CD4-positive, CD25-positive, alpha-beta regulatory T cell (primary cell): ENCODE measurements at regions not wholly inside any gene's neighbourhood (a gene's known extent, or its start where the extent isn't known, plus 50 kb on each side); places are given as distances from the start of the nearest gene placed in this dataset.

Experiments
- ATAC-seq, 2 donors: fragments of 150-1000 bp; cut with Tn5 transposase; one replicate each; pipeline ENCODE4 v1.10.0; 2021; ENCODE audit warnings: low read depth in 2 of 2, moderate number of reproducible peaks in 2 of 2, moderate library complexity in 1 of 2
- DNase-seq, 3 donors: peaks; one replicate each; pipeline versions ENCODE4 v3.0.0 to v3.0.0-alpha.2; 2012 to 2022; ENCODE audit warnings: mixed read lengths in 1 of 3
- H3K27ac ChIP-seq: one replicate; pipeline ENCODE4 v1.7.0; 2013; ENCODE audit warnings: mild to moderate bottlenecking, low read length; ENCODE audit not compliant: insufficient read depth, poor library complexity, severe bottlenecking
- H3K27me3 ChIP-seq: one replicate; pipeline ENCODE4 v1.7.0; 2013; ENCODE audit warnings: low read length; ENCODE audit not compliant: control insufficient read depth, insufficient read depth
- H3K36me3 ChIP-seq: one replicate; pipeline ENCODE4 v1.7.0; 2013; ENCODE audit warnings: mild to moderate bottlenecking, low read length, moderate library complexity; ENCODE audit not compliant: control insufficient read depth, insufficient read depth
- H3K4me1 ChIP-seq: 2 replicates; pipeline ENCODE4 v1.7.0; 2013; ENCODE audit warnings: mild to moderate bottlenecking, low read length; ENCODE audit not compliant: insufficient read depth, control insufficient read depth, poor library complexity, severe bottlenecking
- H3K4me3 ChIP-seq: one replicate; pipeline ENCODE4 v1.7.0; 2013; ENCODE audit warnings: low read depth, mild to moderate bottlenecking, low read length, moderate library complexity
- H3K9me3 ChIP-seq, 2 experiments: 1 replicate in 1 of 2; 2 replicates in 1 of 2; pipeline ENCODE4 v1.7.0; 2013; ENCODE audit warnings: low read length in 2 of 2, mild to moderate bottlenecking in 1 of 2, moderate library complexity in 1 of 2; ENCODE audit not compliant: control insufficient read depth in 2 of 2
- H3K27ac Mint-ChIP-seq, 3 donors: one replicate each; pipeline ENCODE4 v1.8.0; 2020 to 2022; ENCODE audit warnings: mild to moderate bottlenecking in 3 of 3, mixed read lengths in 3 of 3, moderate library complexity in 2 of 3
- H3K27me3 Mint-ChIP-seq: one replicate; pipeline ENCODE4 v1.8.0; 2022; ENCODE audit warnings: mild to moderate bottlenecking, mixed read lengths
- H3K36me3 Mint-ChIP-seq: one replicate; pipeline ENCODE4 v1.8.0; 2020; ENCODE audit warnings: mixed read lengths
- H3K4me1 Mint-ChIP-seq, 4 donors: one replicate each; pipeline ENCODE4 v1.8.0; 2020 to 2022; ENCODE audit warnings: mixed read lengths in 4 of 4, mild to moderate bottlenecking in 1 of 4
- H3K4me3 Mint-ChIP-seq, 4 donors: one replicate each; pipeline ENCODE4 v1.8.0; 2020 to 2022; ENCODE audit warnings: mild to moderate bottlenecking in 4 of 4, mixed read lengths in 4 of 4, moderate library complexity in 3 of 4
- H3K9me3 Mint-ChIP-seq, 7 donors: one replicate each; pipeline ENCODE4 v1.8.0; 2020 to 2022; ENCODE audit warnings: mixed read lengths in 7 of 7, mild to moderate bottlenecking in 3 of 7, moderate library complexity in 2 of 7

DNA sequence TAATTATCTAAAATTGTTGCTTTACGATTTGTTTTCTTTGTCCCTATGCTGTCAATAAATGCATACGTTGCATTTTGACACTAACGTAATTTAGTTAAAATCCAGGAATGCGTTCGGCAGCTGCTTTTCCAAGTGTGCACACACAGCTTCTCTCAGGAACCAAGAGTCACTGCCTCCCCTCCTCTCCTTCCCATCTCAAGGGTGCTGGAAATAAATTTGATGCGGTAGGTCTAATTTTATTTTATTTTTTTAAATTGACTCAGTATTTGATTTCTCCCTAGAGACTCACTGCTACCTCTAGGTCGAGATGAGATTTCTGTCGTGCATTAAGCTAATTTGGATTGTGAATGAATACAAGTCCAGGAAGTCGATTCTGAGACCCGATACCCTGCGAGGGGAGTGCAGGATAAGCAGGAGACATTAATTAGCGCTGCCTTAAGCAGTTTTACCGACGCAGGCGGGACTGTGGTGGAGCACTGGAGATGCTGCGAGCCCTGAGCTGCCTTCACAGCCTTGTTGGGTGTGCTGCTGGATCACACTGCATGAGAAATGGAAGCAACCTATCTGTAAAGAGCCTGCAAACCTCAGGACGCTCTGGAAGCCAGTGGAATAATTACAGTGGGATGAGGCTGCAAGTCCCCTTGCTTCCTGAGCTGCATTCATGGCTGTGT lies 381.2 kb downstream of the C6orf118 start:
- H3K4me3 ChIP-seq, result no peak overlapping the region
- no peaks in the 10 kb centered on the region for H3K9me3 Mint-ChIP-seq
- H3K27me3 Mint-ChIP-seq, result no peaks in the 10 kb centered on the region
- H3K27me3 ChIP-seq, result no peaks in the 10 kb centered on the region
- H3K27ac Mint-ChIP-seq, result no peak overlapping the region
- no peaks in the 10 kb centered on the region for H3K4me1 ChIP-seq
- no peak for DNase-seq
- no peak for ATAC-seq
- H3K9me3 ChIP-seq, result no peaks in the 10 kb centered on the region
- no peak overlapping the region for H3K4me3 Mint-ChIP-seq
- H3K4me1 Mint-ChIP-seq, result no peaks in the 10 kb centered on the region
- no peaks in the 10 kb centered on the region for H3K36me3 ChIP-seq
- H3K36me3 Mint-ChIP-seq, result no peaks in the 10 kb centered on the region
- H3K27ac ChIP-seq, result no peak overlapping the region

GRCh38 chr6:164927288-164928056 lies 381.9 kb downstream of the C6orf118 start:
- Histone ChIP-seq H3K27me3 (no peaks in the 10 kb centered on the region), H3K4me1 (no peaks in the 10 kb centered on the region), H3K36me3 (no peaks in the 10 kb centered on the region), H3K4me3 (no peak overlapping the region), H3K27ac (no peak overlapping the region), H3K9me3 (no peaks in the 10 kb centered on the region)
- DNase-seq, result peak; percentile 10 to 45 (median 31)
- no peak overlapping the region for H3K4me3 Mint-ChIP-seq
- H3K9me3 Mint-ChIP-seq, result no peaks in the 10 kb centered on the region
- peak; percentile 39 to 64 for ATAC-seq
- no peak overlapping the region for H3K27ac Mint-ChIP-seq
- H3K27me3 Mint-ChIP-seq, result no peaks in the 10 kb centered on the region
- no peaks in the 10 kb centered on the region for H3K36me3 Mint-ChIP-seq
- no peaks in the 10 kb centered on the region for H3K4me1 Mint-ChIP-seq

DNA sequence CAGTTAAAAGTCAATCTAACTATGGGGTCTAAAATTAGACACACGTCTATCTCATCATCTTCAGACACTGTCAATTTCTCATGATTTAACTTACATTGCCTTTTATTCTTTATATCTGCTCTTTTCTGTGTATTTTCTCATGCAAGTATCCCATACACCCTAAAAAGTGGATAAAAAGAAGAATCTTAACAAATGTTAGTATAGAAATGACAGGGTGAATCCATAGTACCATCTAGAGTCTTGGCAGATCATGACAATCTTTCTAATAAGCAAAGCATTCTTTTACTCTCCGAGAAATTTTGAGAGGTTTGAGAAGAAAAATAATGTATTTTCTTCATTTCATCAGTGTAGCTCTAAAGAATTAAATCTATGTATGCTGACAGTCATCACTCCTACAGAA lies 382.7 kb downstream of the C6orf118 start:
- Histone ChIP-seq H3K9me3 (no peaks in the 10 kb centered on the region), H3K36me3 (no peaks in the 10 kb centered on the region), H3K4me3 (no peak overlapping the region), H3K27ac (no peak overlapping the region), H3K27me3 (no peaks in the 10 kb centered on the region), H3K4me1 (no peaks in the 10 kb centered on the region)
- Mint-ChIP-seq H3K27me3 (no peaks in the 10 kb centered on the region), H3K36me3 (no peaks in the 10 kb centered on the region), H3K4me1 (no peaks in the 10 kb centered on the region), H3K27ac (no peak overlapping the region), H3K4me3 (no peak overlapping the region), H3K9me3 (no peaks in the 10 kb centered on the region)
- DNase-seq, result no peak
- ATAC-seq, result no peak

- no peaks in the 10 kb centered on the region for H3K9me3 ChIP-seq
- no peak overlapping the region for H3K4me3 ChIP-seq
- H3K27ac ChIP-seq, result no peak overlapping the region
- no peaks in the 10 kb centered on the region for H3K4me1 ChIP-seq
- no peaks in the 10 kb centered on the region for H3K36me3 ChIP-seq
- Mint-ChIP-seq H3K27me3 (no peaks in the 10 kb centered on the region), H3K27ac (no peak overlapping the region), H3K9me3 (no peaks in the 10 kb centered on the region), H3K4me3 (no peak overlapping the region), H3K36me3 (no peaks in the 10 kb centered on the region), H3K4me1 (no peaks in the 10 kb centered on the region)
- no peaks in the 10 kb centered on the region for H3K27me3 ChIP-seq
- DNase-seq (no peak), ATAC-seq (peak in 1 of 2 donors; percentile 25)
Observed at GRCh38 chr6:164925681-164926530, 383.5 kb downstream of the C6orf118 start.

DNA sequence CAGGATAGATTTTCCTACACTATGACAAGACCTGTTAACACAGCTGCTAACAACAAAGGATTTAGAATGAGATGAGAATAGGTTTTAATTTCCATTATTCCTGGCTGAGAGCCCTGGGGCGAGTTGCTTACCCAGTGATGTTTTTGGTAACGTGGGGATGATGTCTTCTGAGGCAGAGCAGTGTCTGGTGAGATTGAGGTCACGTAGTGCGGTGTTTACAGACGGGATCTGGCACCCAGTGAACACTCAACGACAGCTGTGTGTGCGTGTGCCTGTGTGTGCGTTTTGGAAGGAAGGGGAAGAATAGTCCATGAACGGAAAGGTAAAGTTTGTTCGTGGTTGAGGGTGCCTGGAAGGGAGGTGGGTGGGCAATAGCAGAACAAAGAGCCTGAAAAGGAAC lies 384.7 kb downstream of the C6orf118 start:
- ATAC-seq (no peak), DNase-seq (no peak)
- H3K4me3 Mint-ChIP-seq, result no peak overlapping the region
- H3K9me3 ChIP-seq, result no peaks in the 10 kb centered on the region
- H3K4me1 ChIP-seq, result no peaks in the 10 kb centered on the region
- no peak overlapping the region for H3K4me3 ChIP-seq
- H3K27me3 ChIP-seq, result no peaks in the 10 kb centered on the region
- no peaks in the 10 kb centered on the region for H3K36me3 ChIP-seq
- H3K4me1 Mint-ChIP-seq, result no peaks in the 10 kb centered on the region
- no peaks in the 10 kb centered on the region for H3K36me3 Mint-ChIP-seq
- H3K27ac Mint-ChIP-seq, result no peak overlapping the region
- no peaks in the 10 kb centered on the region for H3K27me3 Mint-ChIP-seq
- no peak overlapping the region for H3K27ac ChIP-seq
- H3K9me3 Mint-ChIP-seq, result no peaks in the 10 kb centered on the region

GRCh38 chr6:164917211-164917610 lies 392.2 kb downstream of the C6orf118 start:
- no peak overlapping the region for H3K27ac ChIP-seq
- Mint-ChIP-seq H3K4me1 (no peaks in the 10 kb centered on the region), H3K27ac (no peak overlapping the region), H3K9me3 (peaks cover 0 to 5% (median 3%) of the 10 kb centered on the region in 7 donors), H3K36me3 (no peaks in the 10 kb centered on the region), H3K27me3 (no peaks in the 10 kb centered on the region), H3K4me3 (no peak overlapping the region)
- no peaks in the 10 kb centered on the region for H3K27me3 ChIP-seq
- H3K4me1 ChIP-seq, result no peaks in the 10 kb centered on the region
- DNase-seq (no peak), ATAC-seq (no peak)
- H3K36me3 ChIP-seq, result no peaks in the 10 kb centered on the region
- H3K9me3 ChIP-seq, result no peaks in the 10 kb centered on the region
- H3K4me3 ChIP-seq, result no peak overlapping the region

DNA sequence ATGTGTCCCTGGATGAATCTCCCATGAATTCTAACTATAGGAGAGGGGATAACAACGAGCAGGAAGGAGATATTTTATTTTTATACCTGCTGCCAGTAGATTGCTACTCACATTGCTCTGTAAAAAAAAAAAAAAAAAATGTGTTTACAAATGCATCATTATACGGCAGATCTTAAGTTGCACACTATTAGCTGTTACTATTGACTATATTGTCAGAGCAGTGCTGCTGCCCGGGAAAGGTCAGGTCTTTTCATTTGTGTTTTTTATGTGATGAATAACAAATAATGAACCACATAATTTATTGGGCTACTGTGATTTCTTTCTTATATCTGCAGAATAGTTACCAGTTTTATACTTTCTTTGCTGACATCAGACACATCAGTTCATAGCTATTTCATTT lies 393.3 kb downstream of the C6orf118 start:
- Mint-ChIP-seq H3K4me1 (no peaks in the 10 kb centered on the region), H3K4me3 (no peak overlapping the region), H3K36me3 (no peaks in the 10 kb centered on the region), H3K27ac (no peak overlapping the region), H3K9me3 (peaks cover 0 to 5% (median 3%) of the 10 kb centered on the region in 7 donors), H3K27me3 (no peaks in the 10 kb centered on the region)
- Histone ChIP-seq H3K36me3 (no peaks in the 10 kb centered on the region), H3K27me3 (no peaks in the 10 kb centered on the region), H3K27ac (no peak overlapping the region), H3K9me3 (no peaks in the 10 kb centered on the region), H3K4me1 (no peaks in the 10 kb centered on the region), H3K4me3 (no peak overlapping the region)
- no peak for ATAC-seq
- no peak for DNase-seq
